Smooth muscle cell (in vitro differentiated cells): ENCODE measurements at regions not wholly inside any gene's neighbourhood (a gene's known extent, or its start where the extent isn't known, plus 50 kb on each side); places are given as distances from the start of the nearest gene placed in this dataset.

Experiments used
- DNase-seq: peaks from one replicate; lab custom pipeline; 2025; ENCODE audit not compliant: unreplicated experiment; lab: John Stamatoyannopoulos, UW
- H2AFZ ChIP-seq: fragments of 200-600 bp; sonication (generic); 2 replicates; pipeline ENCODE4 v1.6.0; 2016; ENCODE audit warnings: antibody characterized with exemption, low read depth, mild to moderate bottlenecking
- H3F3A ChIP-seq: fragments of 200-600 bp; sonication (generic); 2 replicates; pipeline ENCODE4 v1.6.0; 2017; ENCODE audit warnings: antibody characterized with exemption, low read depth
- H3K27ac ChIP-seq: fragments of 200-600 bp; sonication (generic); 2 replicates; pipeline ENCODE4 v1.5.1; 2016; ENCODE audit warnings: low read depth, mild to moderate bottlenecking
- H3K27me3 ChIP-seq: fragments of 200-600 bp; sonication (generic); 2 replicates; pipeline ENCODE4 v1.6.1; 2016; ENCODE audit warnings: low read depth, mild to moderate bottlenecking
- H3K36me3 ChIP-seq: fragments of 200-600 bp; sonication (generic); 2 replicates; pipeline ENCODE4 v1.5.1; 2016; ENCODE audit warnings: low read depth
- H3K4me1 ChIP-seq: fragments of 200-600 bp; sonication (generic); 2 replicates; pipeline ENCODE4 v1.5.1; 2016; ENCODE audit warnings: low read depth
- H3K4me2 ChIP-seq: fragments of 200-600 bp; sonication (generic); 2 replicates; pipeline ENCODE4 v1.6.0; 2016; ENCODE audit warnings: mild to moderate bottlenecking
- H3K4me3 ChIP-seq: fragments of 200-600 bp; sonication (generic); 2 replicates; pipeline ENCODE4 v1.5.1; 2016; ENCODE audit warnings: mild to moderate bottlenecking
- H3K79me2 ChIP-seq: fragments of 200-600 bp; sonication (generic); 2 replicates; pipeline ENCODE4 v1.6.0; 2016; ENCODE audit warnings: low read depth, mild to moderate bottlenecking
- H3K9ac ChIP-seq: fragments of 200-600 bp; sonication (generic); 2 replicates; pipeline ENCODE4 v1.6.0; 2016; ENCODE audit warnings: low read depth
- H3K9me3 ChIP-seq: fragments of 200-600 bp; sonication (generic); replicated peaks from 2 replicates; pipeline ENCODE4 v1.5.1; 2016; ENCODE audit warnings: low read depth
- H4K20me1 ChIP-seq: fragments of 200-600 bp; sonication (generic); 2 replicates; pipeline ENCODE4 v1.6.0; 2016; ENCODE audit warnings: low read depth
- CTCF ChIP-seq: fragments of 200-600 bp; sonication (generic); IDR thresholded peaks from 2 replicates; pipeline ENCODE4 v1.5.1; 2017; ENCODE audit warnings: borderline replicate concordance, mild to moderate bottlenecking, antibody characterized with exemption; ENCODE audit not compliant: insufficient read depth, poor library complexity, severe bottlenecking
- WGBS: methylation state at CpG from one replicate; pipeline ENCODE4 v1.1.7; 2016; ENCODE audit warnings: low lambda C conversion rate; 5-methylcytosine and 5-hydroxymethylcytosine counted together

- H3K4me2 ChIP-seq, result no peak overlapping the region
- no peak overlapping the region for H3K27ac ChIP-seq
- 90% methylated on average over 13 of the region's 13 CpGs for WGBS
- DNase-seq, result no peak
- no peak overlapping the region for H3K4me3 ChIP-seq
- H3F3A ChIP-seq, result no peaks in the 10 kb centered on the region
- no peaks in the 10 kb centered on the region for H3K9me3 ChIP-seq
- TF ChIP-seq CTCF, result no peak
- no peak overlapping the region for H3K9ac ChIP-seq
- no peaks in the 10 kb centered on the region for H3K4me1 ChIP-seq
- no peaks in the 10 kb centered on the region for H4K20me1 ChIP-seq
- no peaks in the 10 kb centered on the region for H3K36me3 ChIP-seq
- H3K79me2 ChIP-seq, result no peaks in the 10 kb centered on the region
- no peaks in the 10 kb centered on the region for H3K27me3 ChIP-seq
- H2AFZ ChIP-seq, result no peak overlapping the region
These were observed 500.2 kb downstream of the EIPR1 start for GRCh38 chr2:2877427-2877826.

- H4K20me1 ChIP-seq, result no peaks in the 10 kb centered on the region
- no peaks in the 10 kb centered on the region for H3K4me1 ChIP-seq
- no peak overlapping the region for H2AFZ ChIP-seq
- no peak overlapping the region for H3K4me2 ChIP-seq
- H3K4me3 ChIP-seq, result no peak overlapping the region
- no peaks in the 10 kb centered on the region for H3K27me3 ChIP-seq
- H3K9ac ChIP-seq, result no peak overlapping the region
- no peaks in the 10 kb centered on the region for H3K9me3 ChIP-seq
- no peaks in the 10 kb centered on the region for H3F3A ChIP-seq
- 89% methylated on average over 18 of the region's 18 CpGs for WGBS
- DNase-seq, result no peak
- TF ChIP-seq CTCF, result no peak
- H3K79me2 ChIP-seq, result no peaks in the 10 kb centered on the region
- H3K36me3 ChIP-seq, result no peaks in the 10 kb centered on the region
- no peak overlapping the region for H3K27ac ChIP-seq
These were observed 501.0 kb downstream of the EIPR1 start for GRCh38 chr2:2876331-2877221.

GRCh38 chr2:2875831-2876230, 501.8 kb downstream of the EIPR1 start:
- H4K20me1 ChIP-seq, result no peaks in the 10 kb centered on the region
- no peak overlapping the region for H3K4me3 ChIP-seq
- TF ChIP-seq CTCF, result no peak
- no peak for DNase-seq
- no peaks in the 10 kb centered on the region for H3K4me1 ChIP-seq
- H3K79me2 ChIP-seq, result no peaks in the 10 kb centered on the region
- H3K36me3 ChIP-seq, result no peaks in the 10 kb centered on the region
- H2AFZ ChIP-seq, result no peak overlapping the region
- no peak overlapping the region for H3K9ac ChIP-seq
- H3K27me3 ChIP-seq, result no peaks in the 10 kb centered on the region
- H3F3A ChIP-seq, result no peaks in the 10 kb centered on the region
- H3K4me2 ChIP-seq, result no peak overlapping the region
- H3K27ac ChIP-seq, result no peak overlapping the region
- 96% methylated on average over 6 of the region's 6 CpGs for WGBS
- no peaks in the 10 kb centered on the region for H3K9me3 ChIP-seq

GRCh38 chr2:2875296-2875695, 502.3 kb downstream of the EIPR1 start:
- Histone ChIP-seq H3K9ac (no peak overlapping the region), H3K36me3 (no peaks in the 10 kb centered on the region), H3K9me3 (no peaks in the 10 kb centered on the region), H3K27ac (no peak overlapping the region), H3K4me2 (no peak overlapping the region), H3K4me3 (no peak overlapping the region), H3F3A (no peaks in the 10 kb centered on the region), H2AFZ (no peak overlapping the region), H3K79me2 (no peaks in the 10 kb centered on the region), H3K27me3 (no peaks in the 10 kb centered on the region), H3K4me1 (no peaks in the 10 kb centered on the region), H4K20me1 (no peaks in the 10 kb centered on the region)
- 94% methylated on average over 11 of the region's 11 CpGs for WGBS
- TF ChIP-seq CTCF, result no peak
- DNase-seq, result no peak
